AG10803 (cell line): ENCODE measurements at regions not wholly inside any gene's neighbourhood (a gene's known extent, or its start where the extent isn't known, plus 50 kb on each side); places are given as distances from the start of the nearest gene placed in this dataset.

Experiments used
- DNase-seq: peaks from one replicate; pipeline ENCODE4 v3.0.0; 2010; ENCODE audit warnings: low read depth
- H3K4me3 ChIP-seq: 2 replicates; pipeline ENCODE4 v1.5.1; 2011; ENCODE audit warnings: mild to moderate bottlenecking, low read length, control low read depth
- CTCF ChIP-seq: conservative IDR thresholded peaks from 2 replicates; pipeline ENCODE4 v1.5.1; 2011; ENCODE audit warnings: mild to moderate bottlenecking, low read length, control low read depth, inconsistent platforms

DNA sequence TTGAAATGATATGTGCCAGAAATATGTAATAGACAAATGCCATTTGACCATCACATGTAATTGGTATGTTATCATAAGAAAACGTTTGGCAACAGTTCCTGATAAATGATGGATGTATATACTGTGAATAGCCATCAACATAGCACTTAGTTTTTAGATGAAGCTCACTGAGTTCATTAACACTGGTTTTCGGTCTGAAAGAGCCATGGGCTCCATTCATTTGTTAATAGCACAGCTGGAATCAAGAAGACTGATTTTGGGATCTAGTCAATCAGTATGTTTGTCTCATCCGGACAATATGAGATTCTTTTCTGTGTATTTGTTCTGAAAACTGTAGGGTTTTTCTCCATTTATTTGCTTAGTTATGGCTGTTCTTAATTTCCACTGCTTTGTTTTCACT is 413.5 kb upstream of the CLINT1 start:
- no peak for DNase-seq
- no peak overlapping the region for H3K4me3 ChIP-seq
- TF ChIP-seq CTCF, result no peak

DNA sequence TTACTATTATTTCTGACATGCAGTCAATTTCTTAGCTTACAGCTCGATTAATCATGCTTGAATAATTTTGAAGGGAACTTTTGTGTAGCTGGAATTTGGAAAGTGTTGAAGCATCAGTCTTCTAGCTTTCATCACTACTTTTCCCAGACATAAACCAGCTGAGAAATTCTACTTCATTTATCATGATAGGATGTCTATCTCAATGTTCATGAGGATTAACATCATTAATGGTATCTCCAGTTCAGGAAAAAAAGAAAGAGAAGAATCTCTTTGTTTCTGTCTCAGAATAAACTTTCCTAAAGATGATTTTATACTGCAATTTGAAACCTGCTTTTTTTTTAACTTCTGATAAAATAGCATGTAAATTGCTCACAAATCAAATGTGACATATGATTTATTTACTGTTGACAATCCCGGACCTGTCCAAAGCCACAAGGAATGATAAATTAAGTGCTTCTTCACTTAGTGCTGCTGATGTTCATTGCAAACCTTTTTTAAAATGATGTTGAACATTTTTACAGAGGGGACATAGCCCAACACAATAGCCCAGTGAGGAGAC is 412.1 kb upstream of the CLINT1 start:
- no peak overlapping the region for H3K4me3 ChIP-seq
- no peak for DNase-seq
- TF ChIP-seq CTCF, result no peak

- no peak for DNase-seq
- TF ChIP-seq CTCF, result no peak
- H3K4me3 ChIP-seq, result no peak overlapping the region
Observed at GRCh38 chr5:158268286-158268685, 409.3 kb upstream of the CLINT1 start.

DNA sequence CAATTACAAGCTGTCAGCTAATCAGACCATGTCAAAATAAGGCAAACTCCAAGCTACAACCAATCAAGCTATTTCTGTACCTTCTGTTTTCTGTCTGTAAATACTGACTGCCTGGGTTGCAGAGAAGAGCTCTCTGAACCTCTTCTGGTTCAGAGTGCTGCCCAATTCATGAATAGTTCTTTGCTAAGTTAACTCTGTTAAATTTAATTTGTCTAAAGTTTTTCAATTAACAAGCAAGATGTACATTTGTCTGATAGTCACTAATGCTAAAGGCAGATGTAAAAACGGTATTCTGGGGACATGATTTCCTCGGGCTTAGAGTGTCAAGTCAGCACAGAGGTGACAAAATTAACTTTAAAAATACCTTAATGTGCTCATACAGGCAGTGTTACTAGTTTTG is 408.3 kb upstream of the CLINT1 start:
- no peak for TF ChIP-seq CTCF
- no peak overlapping the region for H3K4me3 ChIP-seq
- DNase-seq, result no peak

- TF ChIP-seq CTCF, result no peak
- DNase-seq, result no peak
- H3K4me3 ChIP-seq, result no peak overlapping the region
Observed at GRCh38 chr5:158265931-158266700, 407.2 kb upstream of the CLINT1 start.

DNA sequence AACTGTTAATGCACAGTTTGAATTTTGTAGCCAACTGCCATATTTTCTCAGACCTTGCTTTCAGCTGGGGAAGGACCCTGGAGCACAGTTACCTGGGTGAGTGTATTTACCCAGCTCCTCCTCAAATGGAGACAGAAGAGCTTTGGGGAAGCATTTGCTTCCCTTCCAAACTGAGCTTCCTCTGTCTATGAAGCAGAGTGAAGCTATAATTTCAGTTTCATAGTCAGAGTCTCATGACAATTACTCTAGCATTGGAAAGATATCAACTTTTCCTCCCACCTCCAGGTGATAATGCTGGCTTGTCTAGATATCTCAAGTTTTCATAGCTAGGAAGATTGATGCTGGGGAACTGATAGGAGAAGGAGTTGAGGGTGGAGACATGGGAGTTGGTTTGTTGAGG is 406.4 kb upstream of the CLINT1 start:
- TF ChIP-seq CTCF, result no peak
- no peak for DNase-seq

GRCh38 chr5:158264264-158264663 is 405.3 kb upstream of the CLINT1 start:
- no peak for DNase-seq
- no peak overlapping the region for H3K4me3 ChIP-seq
- TF ChIP-seq CTCF, result no peak

More for the DNA sequence above, 406.4 kb upstream of the CLINT1 start:
- no peak overlapping the region for H3K4me3 ChIP-seq
